Activated CD8-positive, alpha-beta memory T cell treated with anti-CD3 and anti-CD28 coated beads, Interleukin-2, amount 10 ng/mL, durations not matched to agents 7 days and 5 days (primary cell): ENCODE measurements at regions not wholly inside any gene's neighbourhood (a gene's known extent, or its start where the extent isn't known, plus 50 kb on each side); places are given as distances from the start of the nearest gene placed in this dataset.
"Not testable (repeated sequence)": the region's sequence is repeated elsewhere in the genome, so short reads cannot be mapped to it uniquely, and the experiment has no call there.

Experiments used
- ATAC-seq: fragments of 150-1000 bp; cut with Tn5 transposase; one replicate; pipeline ENCODE4 v1.10.0; 2021; ENCODE audit warnings: moderate library complexity
- CTCF ChIA-PET: fragments of 350-600 bp; sonication (Branson Sonifier 250); formaldehyde crosslinking; loops from one replicate; lab custom pipeline; 2021; ENCODE audit warnings: antibody characterized with exemption; lab: Charles Lee
- DNase-seq: peaks from one replicate; pipeline ENCODE4 v3.0.0-alpha.2; 2020
- H3K27ac Mint-ChIP-seq: one replicate; pipeline ENCODE4 v1.8.0; 2021; ENCODE audit warnings: mild to moderate bottlenecking, mixed read lengths
- H3K27me3 Mint-ChIP-seq: one replicate; pipeline ENCODE4 v1.8.0; 2021; ENCODE audit warnings: mixed read lengths
- H3K36me3 Mint-ChIP-seq: one replicate; pipeline ENCODE4 v1.8.0; 2021; ENCODE audit warnings: mild to moderate bottlenecking, mixed read lengths
- H3K4me1 Mint-ChIP-seq: one replicate; pipeline ENCODE4 v1.8.0; 2021; ENCODE audit warnings: mixed read lengths
- H3K4me3 Mint-ChIP-seq: one replicate; pipeline ENCODE4 v1.8.0; 2021; ENCODE audit warnings: mild to moderate bottlenecking, moderate library complexity, mixed read lengths
- H3K9me3 Mint-ChIP-seq: one replicate; pipeline ENCODE4 v1.8.0; 2022; ENCODE audit warnings: low read depth, mixed read lengths

- Mint-ChIP-seq H3K36me3 (no peaks in the 10 kb centered on the region), H3K27ac (no peak overlapping the region), H3K4me1 (no peaks in the 10 kb centered on the region), H3K27me3 (no peaks in the 10 kb centered on the region), H3K9me3 (no peaks in the 10 kb centered on the region), H3K4me3 (no peak overlapping the region)
- DNase-seq (no peak), ATAC-seq (no peak)
- CTCF ChIA-PET = interaction anchor here (0.6 kb wide), 1 partner anchor 186 kb away, joined by 3 read pairs; no protein-coding TSS in a partner anchor
These were observed 328.2 kb upstream of the PDE3A start for GRCh38 chr12:20040184-20040583.

- no peak overlapping the region for H3K4me3 Mint-ChIP-seq
- no peak overlapping the region for H3K27ac Mint-ChIP-seq
- no peaks in the 10 kb centered on the region for H3K27me3 Mint-ChIP-seq
- H3K4me1 Mint-ChIP-seq = no peaks in the 10 kb centered on the region
- DNase-seq (no peak), ATAC-seq (no peak)
- no peaks in the 10 kb centered on the region for H3K9me3 Mint-ChIP-seq
- no peaks in the 10 kb centered on the region for H3K36me3 Mint-ChIP-seq
- CTCF ChIA-PET = no interaction called here
These were observed 327.5 kb upstream of the PDE3A start for GRCh38 chr12:20040831-20041230.

- no peak for DNase-seq
- no peaks in the 10 kb centered on the region for H3K36me3 Mint-ChIP-seq
- no peaks in the 10 kb centered on the region for H3K27me3 Mint-ChIP-seq
- H3K4me3 Mint-ChIP-seq = no peak overlapping the region
- H3K4me1 Mint-ChIP-seq = no peaks in the 10 kb centered on the region
- H3K27ac Mint-ChIP-seq = no peak overlapping the region
- H3K9me3 Mint-ChIP-seq = no peaks in the 10 kb centered on the region
- no peak for ATAC-seq
- CTCF ChIA-PET = no interaction called here
These were observed 324.0 kb upstream of the PDE3A start for GRCh38 chr12:20044351-20044750.

GRCh38 chr12:20044846-20045245 is 323.5 kb upstream of the PDE3A start:
- Mint-ChIP-seq H3K9me3 (no peaks in the 10 kb centered on the region), H3K4me1 (no peaks in the 10 kb centered on the region), H3K4me3 (no peak overlapping the region), H3K27me3 (no peaks in the 10 kb centered on the region), H3K36me3 (no peaks in the 10 kb centered on the region), H3K27ac (no peak overlapping the region)
- DNase-seq (no peak), ATAC-seq (no peak)
- CTCF ChIA-PET = no interaction called here

- H3K36me3 Mint-ChIP-seq = no peaks in the 10 kb centered on the region
- H3K9me3 Mint-ChIP-seq = no peaks in the 10 kb centered on the region
- no peaks in the 10 kb centered on the region for H3K4me1 Mint-ChIP-seq
- CTCF ChIA-PET = no interaction called here
- no peaks in the 10 kb centered on the region for H3K27me3 Mint-ChIP-seq
- DNase-seq = no peak
- H3K4me3 Mint-ChIP-seq = no peak overlapping the region
- H3K27ac Mint-ChIP-seq = no peak overlapping the region
- no peak for ATAC-seq
These were observed 320.4 kb upstream of the PDE3A start for GRCh38 chr12:20047901-20048300.

- no peak overlapping the region for H3K27ac Mint-ChIP-seq
- H3K36me3 Mint-ChIP-seq = no peaks in the 10 kb centered on the region
- no peaks in the 10 kb centered on the region for H3K9me3 Mint-ChIP-seq
- H3K4me1 Mint-ChIP-seq = no peaks in the 10 kb centered on the region
- ATAC-seq = no peak
- H3K4me3 Mint-ChIP-seq = no peak overlapping the region
- no peaks in the 10 kb centered on the region for H3K27me3 Mint-ChIP-seq
- DNase-seq = no peak
- CTCF ChIA-PET = no interaction called here
These were observed 318.1 kb upstream of the PDE3A start for GRCh38 chr12:20050221-20050620.

- DNase-seq (no peak), ATAC-seq (no peak)
- no peaks in the 10 kb centered on the region for H3K27me3 Mint-ChIP-seq
- peaks cover 2% of the 10 kb centered on the region for H3K9me3 Mint-ChIP-seq
- H3K4me1 Mint-ChIP-seq = no peaks in the 10 kb centered on the region
- H3K36me3 Mint-ChIP-seq = no peaks in the 10 kb centered on the region
- no peak overlapping the region for H3K4me3 Mint-ChIP-seq
- H3K27ac Mint-ChIP-seq = no peak overlapping the region
- CTCF ChIA-PET = no interaction called here
These were observed 314.6 kb upstream of the PDE3A start for GRCh38 chr12:20053782-20054181.

GRCh38 chr12:20055856-20056255 is 312.5 kb upstream of the PDE3A start:
- Mint-ChIP-seq H3K27me3 (no peaks in the 10 kb centered on the region), H3K27ac (no peak overlapping the region), H3K36me3 (no peaks in the 10 kb centered on the region), H3K4me1 (no peaks in the 10 kb centered on the region), H3K9me3 (peaks cover 2% of the 10 kb centered on the region), H3K4me3 (no peak overlapping the region)
- DNase-seq = no peak
- CTCF ChIA-PET = no interaction called here
- no peak for ATAC-seq

- no peaks in the 10 kb centered on the region for H3K4me1 Mint-ChIP-seq
- no peak overlapping the region for H3K4me3 Mint-ChIP-seq
- H3K27ac Mint-ChIP-seq = no peak overlapping the region
- peaks cover 2% of the 10 kb centered on the region for H3K9me3 Mint-ChIP-seq
- no peak for DNase-seq
- CTCF ChIA-PET = no interaction called here
- no peaks in the 10 kb centered on the region for H3K36me3 Mint-ChIP-seq
- no peak for ATAC-seq
- H3K27me3 Mint-ChIP-seq = no peaks in the 10 kb centered on the region
These were observed 310.9 kb upstream of the PDE3A start for GRCh38 chr12:20057398-20057797.

- no peak for ATAC-seq
- Mint-ChIP-seq H3K27me3 (no peaks in the 10 kb centered on the region), H3K4me1 (no peaks in the 10 kb centered on the region), H3K4me3 (no peak overlapping the region), H3K27ac (no peak overlapping the region), H3K9me3 (peaks cover 2% of the 10 kb centered on the region), H3K36me3 (no peaks in the 10 kb centered on the region)
- DNase-seq = no peak
- CTCF ChIA-PET = no interaction called here
These were observed 305.2 kb upstream of the PDE3A start for GRCh38 chr12:20063116-20063515.

- CTCF ChIA-PET = no interaction called here
These were observed 290.7 kb upstream of the PDE3A start for GRCh38 chr12:20077618-20078017.

GRCh38 chr12:20089077-20089476 is 279.3 kb upstream of the PDE3A start:
- ATAC-seq = no peak
- DNase-seq = no peak
- Mint-ChIP-seq H3K27me3 (no peaks in the 10 kb centered on the region), H3K27ac (no peak overlapping the region), H3K9me3 (peaks cover 4% of the 10 kb centered on the region), H3K36me3 (no peaks in the 10 kb centered on the region), H3K4me1 (no peaks in the 10 kb centered on the region), H3K4me3 (no peak overlapping the region)
- CTCF ChIA-PET = no interaction called here

More at GRCh38 chr12:20077618-20078017, 290.7 kb upstream of the PDE3A start:
- H3K27ac Mint-ChIP-seq = no peak overlapping the region
- H3K36me3 Mint-ChIP-seq = no peaks in the 10 kb centered on the region
- H3K27me3 Mint-ChIP-seq = no peaks in the 10 kb centered on the region
- H3K4me3 Mint-ChIP-seq = no peak overlapping the region
- no peak for DNase-seq
- ATAC-seq = no peak
- H3K9me3 Mint-ChIP-seq = peaks cover 7% of the 10 kb centered on the region
- no peaks in the 10 kb centered on the region for H3K4me1 Mint-ChIP-seq

GRCh38 chr12:20093190-20093810 is 275.0 kb upstream of the PDE3A start:
- CTCF ChIA-PET, H3K36me3 Mint-ChIP-seq, H3K27ac Mint-ChIP-seq, DNase-seq, ATAC-seq, H3K4me1 Mint-ChIP-seq, H3K27me3 Mint-ChIP-seq, H3K4me3 Mint-ChIP-seq, H3K9me3 Mint-ChIP-seq: not testable (repeated sequence)

- no peak for DNase-seq
- no peaks in the 10 kb centered on the region for H3K27me3 Mint-ChIP-seq
- H3K27ac Mint-ChIP-seq = no peak overlapping the region
- no peak overlapping the region for H3K4me3 Mint-ChIP-seq
- no peaks in the 10 kb centered on the region for H3K4me1 Mint-ChIP-seq
- ATAC-seq = no peak
- CTCF ChIA-PET = no interaction called here
- no peaks in the 10 kb centered on the region for H3K9me3 Mint-ChIP-seq
- no peaks in the 10 kb centered on the region for H3K36me3 Mint-ChIP-seq
These were observed 271.9 kb upstream of the PDE3A start for GRCh38 chr12:20096430-20096829.

- CTCF ChIA-PET = no interaction called here
These were observed 270.7 kb upstream of the PDE3A start for GRCh38 chr12:20097626-20098025.

More at GRCh38 chr12:20097626-20098025, 270.7 kb upstream of the PDE3A start:
- no peaks in the 10 kb centered on the region for H3K4me1 Mint-ChIP-seq
- H3K36me3 Mint-ChIP-seq = no peaks in the 10 kb centered on the region
- DNase-seq = no peak
- H3K27ac Mint-ChIP-seq = no peak overlapping the region
- no peak for ATAC-seq
- H3K4me3 Mint-ChIP-seq = no peak overlapping the region
- H3K27me3 Mint-ChIP-seq = no peaks in the 10 kb centered on the region
- H3K9me3 Mint-ChIP-seq = no peaks in the 10 kb centered on the region
